Loucy (cell line): ENCODE measurements at regions not wholly inside any gene's neighbourhood (a gene's known extent, or its start where the extent isn't known, plus 50 kb on each side); places are given as distances from the start of the nearest gene placed in this dataset.

Source experiments
- H2AFZ ChIP-seq: fragments of 200-600 bp; sonication (generic); 2 replicates; pipeline ENCODE4 v1.6.0; 2016; ENCODE audit warnings: antibody characterized with exemption, mild to moderate bottlenecking, low read length, moderate library complexity
- H3F3A ChIP-seq: fragments of 200-600 bp; 2 replicates; pipeline ENCODE4 v1.6.0; 2016; ENCODE audit warnings: antibody characterized with exemption, low read depth, mild to moderate bottlenecking
- H3K27me3 ChIP-seq: fragments of 200-600 bp; sonication (generic); 2 replicates; pipeline ENCODE4 v1.6.1; 2014; ENCODE audit warnings: low read length, mild to moderate bottlenecking; ENCODE audit not compliant: insufficient read depth, poor library complexity, severe bottlenecking
- H3K36me3 ChIP-seq: fragments of 200-600 bp; sonication (generic); 2 replicates; pipeline ENCODE4 v1.6.1; 2016; ENCODE audit warnings: low read length; ENCODE audit not compliant: insufficient read depth
- H3K4me1 ChIP-seq: fragments of 200-600 bp; sonication (generic); 2 replicates; pipeline ENCODE4 v1.5.1; 2014; ENCODE audit warnings: low read length, mild to moderate bottlenecking; ENCODE audit not compliant: insufficient read depth, poor library complexity, severe bottlenecking
- H3K4me2 ChIP-seq: fragments of 200-600 bp; sonication (generic); 2 replicates; pipeline ENCODE4 v1.6.0; 2014; ENCODE audit warnings: antibody characterized with exemption, low read length, low read depth, mild to moderate bottlenecking; ENCODE audit not compliant: poor library complexity, severe bottlenecking
- H3K4me3 ChIP-seq: fragments of 200-600 bp; sonication (generic); 2 replicates; pipeline ENCODE4 v1.5.1; 2014; ENCODE audit warnings: low read length, mild to moderate bottlenecking, mixed read lengths; ENCODE audit not compliant: poor library complexity, severe bottlenecking
- H3K79me2 ChIP-seq: fragments of 200-600 bp; sonication (generic); 2 replicates; pipeline ENCODE4 v1.6.1; 2014; ENCODE audit warnings: low read length; ENCODE audit not compliant: insufficient read depth
- H3K9ac ChIP-seq: fragments of 200-600 bp; sonication (generic); 2 replicates; pipeline ENCODE4 v1.6.0; 2014; ENCODE audit warnings: mild to moderate bottlenecking, low read depth, low read length, moderate library complexity; ENCODE audit not compliant: poor library complexity, severe bottlenecking
- H3K9me2 ChIP-seq: fragments of 200-600 bp; sonication (generic); replicated peaks from 2 replicates; pipeline ENCODE4 v1.6.1; 2016; ENCODE audit warnings: low read depth, low read length, mixed read lengths
- H3K9me3 ChIP-seq: fragments of 200-600 bp; sonication (generic); 2 replicates; pipeline ENCODE4 v1.6.1; 2014; ENCODE audit warnings: mild to moderate bottlenecking, antibody characterized with exemption, low read length, low read depth; ENCODE audit not compliant: insufficient read depth
- H4K20me1 ChIP-seq: fragments of 200-600 bp; sonication (generic); 2 replicates; pipeline ENCODE4 v1.6.0; 2014; ENCODE audit warnings: antibody characterized with exemption, low read length, mild to moderate bottlenecking; ENCODE audit not compliant: insufficient read depth, poor library complexity, severe bottlenecking
- CTCF ChIP-seq: fragments of 200-600 bp; sonication (generic); conservative IDR thresholded peaks from 2 replicates; pipeline ENCODE4 v1.5.1; 2014; ENCODE audit warnings: mild to moderate bottlenecking, antibody characterized with exemption, low read length
- EZH2phosphoT487 ChIP-seq: fragments of 200-600 bp; IDR thresholded peaks from 2 replicates; pipeline ENCODE4 v1.6.1; 2018; ENCODE audit warnings: antibody characterized with exemption, mild to moderate bottlenecking, moderate library complexity, borderline replicate concordance

DNA sequence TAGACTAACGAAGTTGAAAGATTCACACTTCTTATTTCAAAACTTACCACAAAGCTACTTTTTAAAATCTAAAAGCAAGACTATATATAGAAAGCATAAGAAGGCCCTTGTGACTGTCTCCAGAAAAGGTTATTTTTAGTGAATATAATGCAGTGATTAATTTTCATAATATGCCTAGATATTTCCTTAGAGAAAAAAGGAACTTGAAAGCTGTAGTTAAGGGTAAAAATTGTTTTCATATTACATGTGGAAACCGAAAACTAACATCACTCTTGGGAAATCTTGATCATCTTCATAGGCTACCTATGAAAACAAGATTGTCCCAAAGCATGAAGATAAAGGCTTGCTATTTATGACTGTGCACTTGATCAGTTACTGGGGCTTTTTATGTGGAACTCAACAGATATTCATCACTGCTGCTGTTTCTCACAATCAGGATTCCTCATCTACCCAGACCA is 223.2 kb downstream of the SH2D4B start:
- H2AFZ ChIP-seq: no peak overlapping the region
- H3F3A ChIP-seq: no peaks in the 10 kb centered on the region
- TF ChIP-seq CTCF: no peak
- TF ChIP-seq EZH2phosphoT487: no peak
- no peaks in the 10 kb centered on the region for H3K9me2 ChIP-seq
- no peak overlapping the region for H3K4me2 ChIP-seq
- no peak overlapping the region for H3K9ac ChIP-seq
- H4K20me1 ChIP-seq: no peaks in the 10 kb centered on the region
- no peak overlapping the region for H3K4me3 ChIP-seq
- H3K27me3 ChIP-seq: peaks cover 4% of the 10 kb centered on the region
- no peaks in the 10 kb centered on the region for H3K36me3 ChIP-seq
- no peaks in the 10 kb centered on the region for H3K4me1 ChIP-seq
- no peaks in the 10 kb centered on the region for H3K9me3 ChIP-seq
- H3K79me2 ChIP-seq: no peaks in the 10 kb centered on the region

DNA sequence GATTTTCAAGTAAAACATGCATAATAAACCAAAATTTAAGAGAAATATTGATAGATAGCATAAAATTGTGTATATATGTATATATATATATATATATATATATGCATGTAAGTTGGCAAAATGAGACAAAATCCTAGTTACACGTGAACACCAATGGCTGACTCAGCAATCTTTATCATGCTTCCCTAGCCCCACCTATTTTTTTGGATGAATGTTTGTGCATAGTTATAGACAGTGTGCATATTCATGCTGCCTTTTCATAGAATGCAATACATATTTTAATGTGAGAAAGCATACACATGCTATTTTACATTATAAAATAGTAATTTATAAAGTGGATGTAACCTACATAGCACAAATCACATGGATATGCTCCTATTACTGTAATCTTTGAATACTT is 230.3 kb downstream of the SH2D4B start:
- no peak overlapping the region for H3K4me2 ChIP-seq
- no peaks in the 10 kb centered on the region for H3K9me3 ChIP-seq
- H4K20me1 ChIP-seq: no peaks in the 10 kb centered on the region
- H2AFZ ChIP-seq: no peak overlapping the region
- no peaks in the 10 kb centered on the region for H3F3A ChIP-seq
- TF ChIP-seq CTCF (no peak), EZH2phosphoT487 (no peak)
- peaks cover 4% of the 10 kb centered on the region for H3K27me3 ChIP-seq
- H3K9ac ChIP-seq: no peak overlapping the region
- H3K9me2 ChIP-seq: no peaks in the 10 kb centered on the region
- no peak overlapping the region for H3K4me3 ChIP-seq
- H3K79me2 ChIP-seq: no peaks in the 10 kb centered on the region
- no peaks in the 10 kb centered on the region for H3K36me3 ChIP-seq
- peaks cover 5% of the 10 kb centered on the region for H3K4me1 ChIP-seq

DNA sequence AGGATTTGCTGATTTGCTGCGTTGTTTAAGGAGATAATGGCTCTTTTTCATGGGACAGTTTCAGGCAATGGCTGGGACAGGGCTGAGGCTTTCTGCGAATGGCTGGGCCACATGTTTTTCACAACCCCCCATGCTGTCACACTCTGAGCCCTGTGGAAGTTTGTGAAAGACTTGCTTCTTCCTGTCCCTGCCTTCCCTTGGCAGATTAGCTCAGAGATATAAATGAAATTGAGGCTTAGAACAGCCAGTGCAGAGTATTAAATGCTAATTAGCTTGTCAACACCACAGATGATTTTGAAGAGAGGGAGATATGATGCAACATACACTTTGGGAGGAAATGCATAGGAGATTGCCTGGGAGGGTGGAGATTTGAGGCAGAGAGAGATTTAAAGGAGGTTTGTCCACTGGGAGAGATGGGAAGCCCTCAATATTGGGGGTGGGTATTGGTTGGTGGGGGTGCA is 232.0 kb downstream of the SH2D4B start:
- H3K79me2 ChIP-seq: no peaks in the 10 kb centered on the region
- H4K20me1 ChIP-seq: no peaks in the 10 kb centered on the region
- peaks cover 4% of the 10 kb centered on the region for H3K27me3 ChIP-seq
- H2AFZ ChIP-seq: peak overlapping the region; percentile 73
- H3K4me2 ChIP-seq: no peak overlapping the region
- H3K4me1 ChIP-seq: peaks cover 5% of the 10 kb centered on the region
- H3K4me3 ChIP-seq: no peak overlapping the region
- H3K36me3 ChIP-seq: no peaks in the 10 kb centered on the region
- TF ChIP-seq EZH2phosphoT487 (no peak), CTCF (no peak)
- no peaks in the 10 kb centered on the region for H3F3A ChIP-seq
- no peaks in the 10 kb centered on the region for H3K9me2 ChIP-seq
- no peak overlapping the region for H3K9ac ChIP-seq
- H3K9me3 ChIP-seq: no peaks in the 10 kb centered on the region
